ENCODE measurements at regions not wholly inside any gene's neighbourhood (a gene's known extent, or its start where the extent isn't known, plus 50 kb on each side); places are given as distances from the start of the nearest gene placed in this dataset.
A peak's percentile ranks its signal among the peaks of the same experiment; 100 is the strongest.

DNA sequence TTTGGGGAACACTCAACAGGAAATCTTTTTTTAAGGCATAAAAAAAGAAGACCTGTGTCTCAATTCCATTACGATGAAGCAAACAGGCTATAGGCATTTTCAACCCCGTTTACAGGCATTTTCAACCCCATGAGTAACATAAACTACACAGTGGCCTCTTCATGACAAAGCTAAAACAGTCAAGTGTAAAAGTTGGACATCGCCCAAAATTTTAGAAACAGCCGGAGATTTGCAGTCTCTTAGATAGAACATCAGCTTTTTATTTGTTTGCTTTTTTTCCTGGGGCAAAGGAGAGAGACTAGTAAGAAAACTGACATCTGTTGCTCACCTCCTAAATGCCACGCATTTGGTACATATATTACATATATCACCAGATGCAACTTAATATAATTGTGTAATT is 173.7 kb downstream of the CMPK2 start:
- TF ChIP-seq, protein P1, sequence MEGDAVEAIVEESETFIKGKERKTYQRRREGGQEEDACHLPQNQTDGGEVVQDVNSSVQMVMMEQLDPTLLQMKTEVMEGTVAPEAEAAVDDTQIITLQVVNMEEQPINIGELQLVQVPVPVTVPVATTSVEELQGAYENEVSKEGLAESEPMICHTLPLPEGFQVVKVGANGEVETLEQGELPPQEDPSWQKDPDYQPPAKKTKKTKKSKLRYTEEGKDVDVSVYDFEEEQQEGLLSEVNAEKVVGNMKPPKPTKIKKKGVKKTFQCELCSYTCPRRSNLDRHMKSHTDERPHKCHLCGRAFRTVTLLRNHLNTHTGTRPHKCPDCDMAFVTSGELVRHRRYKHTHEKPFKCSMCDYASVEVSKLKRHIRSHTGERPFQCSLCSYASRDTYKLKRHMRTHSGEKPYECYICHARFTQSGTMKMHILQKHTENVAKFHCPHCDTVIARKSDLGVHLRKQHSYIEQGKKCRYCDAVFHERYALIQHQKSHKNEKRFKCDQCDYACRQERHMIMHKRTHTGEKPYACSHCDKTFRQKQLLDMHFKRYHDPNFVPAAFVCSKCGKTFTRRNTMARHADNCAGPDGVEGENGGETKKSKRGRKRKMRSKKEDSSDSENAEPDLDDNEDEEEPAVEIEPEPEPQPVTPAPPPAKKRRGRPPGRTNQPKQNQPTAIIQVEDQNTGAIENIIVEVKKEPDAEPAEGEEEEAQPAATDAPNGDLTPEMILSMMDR (IDR thresholded peaks at IDR 0.05): no peak
- no peak overlapping the region for H3K4me3 Mint-ChIP-seq
- no peaks in the 10 kb centered on the region for H3K36me3 Mint-ChIP-seq (ENCODE audit: low read depth)
- H3K27me3 Mint-ChIP-seq (ENCODE audit: low read depth, poor library complexity): no peaks in the 10 kb centered on the region
- H3K9me3 Mint-ChIP-seq: peaks cover 19% of the 10 kb centered on the region
- no peaks in the 10 kb centered on the region for H3K4me1 Mint-ChIP-seq
- DNase-seq: no peak
- H3K27ac Mint-ChIP-seq: no peak overlapping the region

DNA sequence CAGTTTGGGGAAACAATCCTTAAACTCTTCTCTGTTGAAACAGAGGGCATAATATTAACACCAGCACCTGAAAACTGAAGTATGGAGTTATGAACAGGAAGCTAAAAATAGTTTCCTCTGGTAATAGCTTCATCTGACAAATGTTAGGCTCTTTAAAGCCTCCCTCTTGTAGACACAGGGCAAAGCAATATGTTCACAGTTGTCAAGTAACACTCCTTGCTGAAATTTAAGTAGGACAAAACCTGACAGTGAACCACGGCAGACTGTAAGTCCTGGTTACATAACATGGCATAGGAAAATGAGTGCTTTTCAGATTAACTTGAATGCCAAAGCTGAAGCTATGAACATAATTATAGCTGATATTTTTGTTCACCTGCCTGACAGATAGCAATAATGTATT is 172.9 kb downstream of the CMPK2 start:
- Mint-ChIP-seq H3K9me3 (peaks cover 11% of the 10 kb centered on the region), H3K4me3 (no peak overlapping the region), H3K4me1 (no peaks in the 10 kb centered on the region), H3K27ac (no peak overlapping the region), H3K27me3 (ENCODE audit: low read depth, poor library complexity) (no peaks in the 10 kb centered on the region), H3K36me3 (ENCODE audit: low read depth) (no peaks in the 10 kb centered on the region)
- TF ChIP-seq, protein P1 (IDR thresholded peaks at IDR 0.05): no peak
- DNase-seq: no peak

DNA sequence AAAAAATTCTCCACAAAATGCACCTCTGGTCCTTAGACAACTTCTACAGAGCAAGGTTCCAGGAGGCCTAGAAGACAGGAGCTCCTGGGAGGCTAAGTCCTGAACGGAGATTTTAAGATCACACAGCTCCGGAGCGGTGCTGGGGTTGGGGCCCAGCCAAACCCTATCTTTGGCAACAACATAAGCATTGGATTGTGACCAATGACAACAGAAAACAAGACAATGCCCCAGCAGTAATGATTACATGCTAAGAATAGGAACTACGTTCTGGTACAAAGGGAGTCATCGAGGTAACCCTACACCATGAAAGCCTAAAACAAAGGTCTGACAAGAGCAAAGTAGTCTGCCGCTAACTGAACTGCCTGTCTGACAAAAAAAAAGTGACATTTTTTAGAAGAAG is 171.2 kb downstream of the CMPK2 start:
- no peaks in the 10 kb centered on the region for H3K4me1 Mint-ChIP-seq
- no peak for DNase-seq
- no peak overlapping the region for H3K4me3 Mint-ChIP-seq
- no peaks in the 10 kb centered on the region for H3K36me3 Mint-ChIP-seq (ENCODE audit: low read depth)
- H3K27ac Mint-ChIP-seq: no peak overlapping the region
- H3K9me3 Mint-ChIP-seq: no peaks in the 10 kb centered on the region
- no peaks in the 10 kb centered on the region for H3K27me3 Mint-ChIP-seq (ENCODE audit: low read depth, poor library complexity)
- TF ChIP-seq, protein P1 (IDR thresholded peaks at IDR 0.05): no peak

DNA sequence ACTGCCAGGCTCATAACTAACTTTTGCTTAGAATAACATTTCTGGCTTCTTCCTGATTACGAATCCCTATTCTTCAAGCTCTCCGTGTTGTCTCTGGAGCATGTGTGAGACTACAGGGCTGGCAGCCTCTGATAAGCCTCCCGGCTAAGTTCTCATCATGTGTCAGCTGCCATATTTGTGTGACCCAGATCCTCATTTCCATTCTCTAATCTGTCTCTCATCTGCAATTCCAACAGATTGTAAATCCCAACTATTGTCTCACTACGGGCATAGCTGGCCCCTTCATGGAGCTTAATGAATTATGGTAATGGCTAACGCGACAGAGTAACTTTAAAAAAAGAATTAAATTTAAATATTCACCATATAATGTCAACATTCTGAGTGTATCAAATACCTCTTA is 165.4 kb downstream of the CMPK2 start:
- peaks cover 26% of the 10 kb centered on the region for H3K9me3 Mint-ChIP-seq
- peak overlapping the region; percentile 2 for H3K27ac Mint-ChIP-seq
- H3K4me3 Mint-ChIP-seq: no peak overlapping the region
- TF ChIP-seq, protein P1 (IDR thresholded peaks at IDR 0.05): no peak
- no peaks in the 10 kb centered on the region for H3K4me1 Mint-ChIP-seq
- H3K36me3 Mint-ChIP-seq (ENCODE audit: low read depth): peaks cover 17% of the 10 kb centered on the region
- DNase-seq: no peak
- no peaks in the 10 kb centered on the region for H3K27me3 Mint-ChIP-seq (ENCODE audit: low read depth, poor library complexity)

DNA sequence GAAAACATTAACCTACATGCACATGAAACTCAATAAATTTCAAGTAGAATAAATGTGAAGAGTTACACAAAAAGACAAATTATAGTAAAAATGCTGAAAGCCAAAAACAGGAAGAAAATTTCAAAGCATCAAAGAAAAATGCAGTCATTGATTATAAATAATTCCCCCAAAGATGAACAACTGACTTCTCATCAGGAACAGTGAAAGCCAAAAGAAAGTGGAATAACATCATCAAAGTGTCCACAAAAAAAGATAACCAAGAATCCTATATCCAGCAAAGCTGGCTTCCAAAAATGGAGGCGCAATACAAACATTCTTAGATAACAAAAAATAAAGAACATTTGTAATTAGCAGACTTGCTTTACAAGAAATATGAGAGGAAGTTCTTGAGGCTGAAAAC is 161.6 kb downstream of the CMPK2 start:
- TF ChIP-seq, protein P1 (IDR thresholded peaks at IDR 0.05): no peak
- no peak overlapping the region for H3K4me3 Mint-ChIP-seq
- H3K4me1 Mint-ChIP-seq: no peaks in the 10 kb centered on the region
- no peak overlapping the region for H3K27ac Mint-ChIP-seq
- H3K9me3 Mint-ChIP-seq: peaks cover 45% of the 10 kb centered on the region
- DNase-seq: no peak
- H3K36me3 Mint-ChIP-seq (ENCODE audit: low read depth): peaks cover 17% of the 10 kb centered on the region
- H3K27me3 Mint-ChIP-seq (ENCODE audit: low read depth, poor library complexity): no peaks in the 10 kb centered on the region

DNA sequence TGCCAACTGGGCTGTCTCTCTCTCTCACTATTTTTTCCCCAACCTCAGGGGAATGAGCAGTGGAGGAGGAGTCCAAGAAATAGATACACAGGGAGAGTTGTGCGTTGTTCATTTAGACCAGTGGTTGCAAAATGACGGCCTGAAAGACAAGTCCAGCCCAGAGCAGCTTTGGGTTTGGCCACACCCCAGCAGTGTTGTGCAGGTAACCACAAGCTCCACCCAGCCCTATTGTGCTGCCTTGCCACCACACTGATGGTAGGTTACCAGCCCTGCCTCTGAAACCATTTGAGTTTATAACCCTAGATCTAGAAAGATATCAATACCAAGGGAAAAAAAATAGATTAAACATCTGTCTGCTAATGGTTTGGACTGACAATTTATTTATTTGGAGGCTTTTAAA is 144.3 kb downstream of the CMPK2 start:
- no peaks in the 10 kb centered on the region for H3K9me3 Mint-ChIP-seq
- DNase-seq: no peak
- H3K4me1 Mint-ChIP-seq: peaks cover 20% of the 10 kb centered on the region
- TF ChIP-seq, protein P1 (IDR thresholded peaks at IDR 0.05): no peak
- H3K27me3 Mint-ChIP-seq (ENCODE audit: low read depth, poor library complexity): no peaks in the 10 kb centered on the region
- no peak overlapping the region for H3K27ac Mint-ChIP-seq
- no peaks in the 10 kb centered on the region for H3K36me3 Mint-ChIP-seq (ENCODE audit: low read depth)
- H3K4me3 Mint-ChIP-seq: no peak overlapping the region
